ENCODE measurements at regions not wholly inside any gene's neighbourhood (a gene's known extent, or its start where the extent isn't known, plus 50 kb on each side); places are given as distances from the start of the nearest gene placed in this dataset.

DNA sequence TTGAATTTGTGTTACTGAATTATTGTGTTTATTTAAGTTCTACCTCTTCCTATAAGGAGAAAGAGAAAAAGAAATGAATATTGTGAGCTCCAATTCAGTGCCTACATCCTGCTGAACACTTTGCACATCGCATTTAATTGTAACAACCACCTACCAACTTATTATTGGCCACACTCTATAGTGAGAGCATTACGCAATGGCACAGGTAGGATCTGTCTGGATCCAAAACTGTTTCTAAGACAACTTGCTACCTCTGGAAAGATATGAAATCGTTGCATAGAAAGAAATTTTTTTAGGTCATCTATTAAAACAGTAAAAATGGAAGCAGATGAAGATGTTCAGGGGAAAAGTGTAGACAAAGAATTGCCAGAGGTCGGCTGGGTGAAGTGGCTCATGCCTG lies 227.2 kb upstream of the SNX2 start:
- CTCF ChIA-PET, result no interaction called here
- H3K36me3 Mint-ChIP-seq (ENCODE audit: insufficient read depth, unreplicated experiment), result no peaks in the 10 kb centered on the region
- H3K27ac Mint-ChIP-seq (ENCODE audit: low read depth, unreplicated experiment), result no peak overlapping the region

DNA sequence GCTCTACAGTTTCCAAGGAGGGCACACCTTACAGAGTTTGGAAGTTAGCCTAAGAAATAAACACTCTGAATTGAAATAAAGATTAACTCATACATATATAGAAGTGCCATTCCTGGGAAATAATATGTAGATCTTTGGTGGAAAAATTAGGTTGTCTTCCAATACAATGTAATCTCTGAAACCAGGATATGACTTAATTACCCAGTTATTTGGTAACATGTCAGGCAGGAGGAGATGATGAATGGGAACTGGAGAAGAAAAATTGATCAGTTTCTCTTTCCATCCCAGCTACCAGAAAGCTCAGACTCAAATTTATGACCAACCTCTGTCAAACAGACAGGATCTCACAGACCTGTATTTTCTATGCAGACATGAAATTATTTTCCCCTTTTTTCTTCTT lies 215.2 kb upstream of the SNX2 start:
- Mint-ChIP-seq H3K27me3 (ENCODE audit: insufficient read depth, unreplicated experiment) (no peaks in the 10 kb centered on the region), H3K9me3 (ENCODE audit: unreplicated experiment) (no peaks in the 10 kb centered on the region), H3K27ac (ENCODE audit: low read depth, unreplicated experiment) (no peak overlapping the region), H3K4me3 (ENCODE audit: unreplicated experiment) (no peak overlapping the region), H3K36me3 (ENCODE audit: insufficient read depth, unreplicated experiment) (no peaks in the 10 kb centered on the region), H3K4me1 (ENCODE audit: insufficient read depth, unreplicated experiment) (no peaks in the 10 kb centered on the region)
- intact Hi-C loops (cut with micrococcal nuclease), result no loop called here
- DNase-seq (ENCODE audit: unreplicated experiment), result no peak
- POLR2A ChIA-PET, result no interaction called here
- TF ChIP-seq, protein P1, sequence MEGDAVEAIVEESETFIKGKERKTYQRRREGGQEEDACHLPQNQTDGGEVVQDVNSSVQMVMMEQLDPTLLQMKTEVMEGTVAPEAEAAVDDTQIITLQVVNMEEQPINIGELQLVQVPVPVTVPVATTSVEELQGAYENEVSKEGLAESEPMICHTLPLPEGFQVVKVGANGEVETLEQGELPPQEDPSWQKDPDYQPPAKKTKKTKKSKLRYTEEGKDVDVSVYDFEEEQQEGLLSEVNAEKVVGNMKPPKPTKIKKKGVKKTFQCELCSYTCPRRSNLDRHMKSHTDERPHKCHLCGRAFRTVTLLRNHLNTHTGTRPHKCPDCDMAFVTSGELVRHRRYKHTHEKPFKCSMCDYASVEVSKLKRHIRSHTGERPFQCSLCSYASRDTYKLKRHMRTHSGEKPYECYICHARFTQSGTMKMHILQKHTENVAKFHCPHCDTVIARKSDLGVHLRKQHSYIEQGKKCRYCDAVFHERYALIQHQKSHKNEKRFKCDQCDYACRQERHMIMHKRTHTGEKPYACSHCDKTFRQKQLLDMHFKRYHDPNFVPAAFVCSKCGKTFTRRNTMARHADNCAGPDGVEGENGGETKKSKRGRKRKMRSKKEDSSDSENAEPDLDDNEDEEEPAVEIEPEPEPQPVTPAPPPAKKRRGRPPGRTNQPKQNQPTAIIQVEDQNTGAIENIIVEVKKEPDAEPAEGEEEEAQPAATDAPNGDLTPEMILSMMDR (IDR thresholded peaks at IDR 0.05; ENCODE audit: unreplicated experiment), result no peak
- CTCF ChIA-PET, result interaction anchor here (0.5 kb wide), 1 partner anchor 86 kb away, joined by 3 read pairs; no protein-coding TSS in a partner anchor
- BruUV-seq (replicated peaks), result no TSS peak

More for the DNA sequence above, 227.2 kb upstream of the SNX2 start:
- Mint-ChIP-seq H3K9me3 (ENCODE audit: unreplicated experiment) (peaks cover 5% of the 10 kb centered on the region), H3K27me3 (ENCODE audit: insufficient read depth, unreplicated experiment) (peaks cover under 1% of the 10 kb centered on the region), H3K4me1 (ENCODE audit: insufficient read depth, unreplicated experiment) (no peaks in the 10 kb centered on the region), H3K4me3 (ENCODE audit: unreplicated experiment) (no peak overlapping the region)
- no TSS peak for BruUV-seq (replicated peaks)
- intact Hi-C loops (cut with micrococcal nuclease), result no loop called here
- TF ChIP-seq, protein P1 (IDR thresholded peaks at IDR 0.05; ENCODE audit: unreplicated experiment), result no peak
- POLR2A ChIA-PET, result interaction anchor here (0.9 kb wide), 1 partner anchor 17 kb away, joined by 3 read pairs; no protein-coding TSS in a partner anchor
- DNase-seq (ENCODE audit: unreplicated experiment), result no peak

GRCh38 chr5:122561209-122561608 lies 213.7 kb upstream of the SNX2 start:
- Mint-ChIP-seq H3K4me3 (ENCODE audit: unreplicated experiment) (no peak overlapping the region), H3K4me1 (ENCODE audit: insufficient read depth, unreplicated experiment) (no peaks in the 10 kb centered on the region), H3K9me3 (ENCODE audit: unreplicated experiment) (no peaks in the 10 kb centered on the region), H3K36me3 (ENCODE audit: insufficient read depth, unreplicated experiment) (no peaks in the 10 kb centered on the region), H3K27ac (ENCODE audit: low read depth, unreplicated experiment) (no peak overlapping the region), H3K27me3 (ENCODE audit: insufficient read depth, unreplicated experiment) (no peaks in the 10 kb centered on the region)
- ChIA-PET CTCF (interaction anchor here (0.6 kb wide), 1 partner anchor 839 kb away, joined by 4 read pairs; no protein-coding TSS in a partner anchor), POLR2A (no interaction called here)
- TF ChIP-seq, protein P1 (IDR thresholded peaks at IDR 0.05; ENCODE audit: unreplicated experiment), result no peak
- no TSS peak for BruUV-seq (replicated peaks)
- DNase-seq (ENCODE audit: unreplicated experiment), result no peak
- intact Hi-C loops (cut with micrococcal nuclease), result no loop called here

- DNase-seq (ENCODE audit: unreplicated experiment), result no peak
- no peaks in the 10 kb centered on the region for H3K27me3 Mint-ChIP-seq (ENCODE audit: insufficient read depth, unreplicated experiment)
- H3K27ac Mint-ChIP-seq (ENCODE audit: low read depth, unreplicated experiment), result no peak overlapping the region
- H3K36me3 Mint-ChIP-seq (ENCODE audit: insufficient read depth, unreplicated experiment), result no peaks in the 10 kb centered on the region
- intact Hi-C loops (cut with micrococcal nuclease), result no loop called here
- H3K4me1 Mint-ChIP-seq (ENCODE audit: insufficient read depth, unreplicated experiment), result no peaks in the 10 kb centered on the region
- ChIA-PET POLR2A (interaction anchor here (2.1 kb wide), 1 partner anchor 11 kb away, joined by 5 read pairs; no protein-coding TSS in a partner anchor), CTCF (interaction anchor here (0.9 kb wide), 1 partner anchor 139 kb away, joined by 3 read pairs; no protein-coding TSS in a partner anchor)
- no peak overlapping the region for H3K4me3 Mint-ChIP-seq (ENCODE audit: unreplicated experiment)
- H3K9me3 Mint-ChIP-seq (ENCODE audit: unreplicated experiment), result no peaks in the 10 kb centered on the region
- TF ChIP-seq, protein P1 (IDR thresholded peaks at IDR 0.05; ENCODE audit: unreplicated experiment), result no peak
- BruUV-seq (replicated peaks), result no TSS peak
Measured at GRCh38 chr5:122565331-122565730, 209.5 kb upstream of the SNX2 start.
